ENCODE measurements at regions not wholly inside any gene's neighbourhood (a gene's known extent, or its start where the extent isn't known, plus 50 kb on each side); places are given as distances from the start of the nearest gene placed in this dataset.
"Not testable (repeated sequence)": the region's sequence is repeated elsewhere in the genome, so short reads cannot be mapped to it uniquely, and the experiment has no call there.

DNA sequence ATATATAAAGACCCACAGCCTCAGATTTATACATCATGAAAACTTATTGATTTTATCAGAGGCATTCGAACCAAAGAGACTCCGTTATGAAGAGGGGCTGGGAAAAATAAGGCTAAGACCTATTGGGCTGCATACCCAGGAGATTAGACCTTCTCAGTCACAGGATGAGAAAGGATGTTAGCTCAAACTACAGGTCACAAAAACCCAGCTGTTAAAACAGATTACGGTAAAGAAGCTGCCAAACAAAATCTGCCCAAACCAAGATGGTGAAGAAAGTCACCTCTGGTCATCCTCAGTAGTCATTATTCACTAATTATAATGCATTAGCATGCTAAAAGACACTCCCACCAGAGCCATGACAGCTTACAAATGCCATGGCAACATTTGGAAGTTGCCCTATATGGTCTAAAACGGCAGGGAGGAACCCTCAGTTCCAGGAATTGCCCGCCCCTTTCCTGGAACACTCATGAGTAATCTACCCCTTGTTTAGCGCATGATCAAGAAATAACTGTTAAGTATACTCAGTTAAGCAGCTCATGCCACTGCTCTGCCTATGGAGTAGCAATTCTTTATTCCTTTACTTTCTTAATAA is 362.5 kb upstream of the PCDH15 start:
- Histone ChIP-seq H3K27ac (ENCODE audit: low read depth in 2 of 2, low read length in 2 of 2) (no peak overlapping the region), H3K4me1 (ENCODE audit: control insufficient read depth in 2 of 3, insufficient read depth in 2 of 3, low read depth in 1 of 3, low read length in 3 of 3) (no peaks in the 10 kb centered on the region), H3K36me3 (ENCODE audit: control insufficient read depth in 2 of 3, insufficient read depth in 3 of 3, low read length in 3 of 3) (no peaks in the 10 kb centered on the region), H3K9ac (ENCODE audit: low read length in 3 of 3) (no peak overlapping the region), H3K27me3 (ENCODE audit: control insufficient read depth, insufficient read depth, low read length) (no peaks in the 10 kb centered on the region), H3K4me3 (ENCODE audit: low read length in 3 of 3) (no peak overlapping the region), H3K9me3 (ENCODE audit: control insufficient read depth in 2 of 3, insufficient read depth in 1 of 3, low read length in 3 of 3) (no peaks in the 10 kb centered on the region)
- no peak for TF ChIP-seq CTCF (IDR thresholded peaks at IDR 0.05; ENCODE audit: borderline replicate concordance, extremely low read depth, insufficient read depth)
- intact Hi-C loops (cut with DNase I) = no loop called here
- no peak for DNase-seq
- FAIRE-seq = no peak

DNA sequence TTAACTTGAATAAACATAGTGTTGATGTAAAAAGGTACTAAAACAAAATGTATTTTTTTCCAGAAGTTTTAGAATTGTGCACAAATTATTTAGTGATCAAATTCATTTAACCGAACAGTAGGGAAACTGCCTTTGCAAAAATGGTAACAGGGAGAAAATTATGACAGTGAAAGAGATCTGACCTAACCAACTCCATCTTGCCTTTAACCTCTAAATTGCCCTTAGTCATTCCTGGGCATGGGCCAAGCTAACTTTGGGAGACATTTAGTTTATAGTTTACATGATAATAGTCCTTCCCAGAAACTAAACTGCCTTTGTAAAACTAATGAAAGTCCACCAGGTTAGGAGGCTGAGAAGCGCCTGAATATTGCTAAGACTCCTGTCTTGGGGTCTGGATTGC is 361.3 kb upstream of the PCDH15 start:
- H3K27me3 ChIP-seq (ENCODE audit: control insufficient read depth, insufficient read depth, low read length); FAIRE-seq; DNase-seq; intact Hi-C loops (cut with DNase I); H3K4me3 ChIP-seq (ENCODE audit: low read length in 3 of 3); H3K36me3 ChIP-seq (ENCODE audit: control insufficient read depth in 2 of 3, insufficient read depth in 3 of 3, low read length in 3 of 3); H3K9ac ChIP-seq (ENCODE audit: low read length in 3 of 3); H3K9me3 ChIP-seq (ENCODE audit: control insufficient read depth in 2 of 3, insufficient read depth in 1 of 3, low read length in 3 of 3); H3K27ac ChIP-seq (ENCODE audit: low read depth in 2 of 2, low read length in 2 of 2); H3K4me1 ChIP-seq (ENCODE audit: control insufficient read depth in 2 of 3, insufficient read depth in 2 of 3, low read depth in 1 of 3, low read length in 3 of 3): not testable (repeated sequence)

GRCh38 chr10:55160655-55161283 is 359.7 kb upstream of the PCDH15 start:
- Histone ChIP-seq H3K36me3 (ENCODE audit: control insufficient read depth in 2 of 3, insufficient read depth in 3 of 3, low read length in 3 of 3) (no peaks in the 10 kb centered on the region), H3K4me1 (ENCODE audit: control insufficient read depth in 2 of 3, insufficient read depth in 2 of 3, low read depth in 1 of 3, low read length in 3 of 3) (no peaks in the 10 kb centered on the region), H3K9ac (ENCODE audit: low read length in 3 of 3) (no peak overlapping the region), H3K9me3 (ENCODE audit: control insufficient read depth in 2 of 3, insufficient read depth in 1 of 3, low read length in 3 of 3) (no peaks in the 10 kb centered on the region), H3K4me3 (ENCODE audit: low read length in 3 of 3) (no peak overlapping the region), H3K27ac (ENCODE audit: low read depth in 2 of 2, low read length in 2 of 2) (no peak overlapping the region), H3K27me3 (ENCODE audit: control insufficient read depth, insufficient read depth, low read length) (no peaks in the 10 kb centered on the region)
- DNase-seq (no peak), FAIRE-seq (no peak)
- intact Hi-C loops (cut with DNase I) = no loop called here
- no peak for TF ChIP-seq CTCF (IDR thresholded peaks at IDR 0.05; ENCODE audit: borderline replicate concordance, extremely low read depth, insufficient read depth)

GRCh38 chr10:55158633-55159032 is 357.6 kb upstream of the PCDH15 start:
- Histone ChIP-seq H3K9me3 (ENCODE audit: control insufficient read depth in 2 of 3, insufficient read depth in 1 of 3, low read length in 3 of 3) (no peaks in the 10 kb centered on the region), H3K27me3 (ENCODE audit: control insufficient read depth, insufficient read depth, low read length) (no peaks in the 10 kb centered on the region), H3K36me3 (ENCODE audit: control insufficient read depth in 2 of 3, insufficient read depth in 3 of 3, low read length in 3 of 3) (no peaks in the 10 kb centered on the region), H3K4me1 (ENCODE audit: control insufficient read depth in 2 of 3, insufficient read depth in 2 of 3, low read depth in 1 of 3, low read length in 3 of 3) (no peaks in the 10 kb centered on the region), H3K9ac (ENCODE audit: low read length in 3 of 3) (no peak overlapping the region), H3K27ac (ENCODE audit: low read depth in 2 of 2, low read length in 2 of 2) (no peak overlapping the region), H3K4me3 (ENCODE audit: low read length in 3 of 3) (no peak overlapping the region)
- intact Hi-C loops (cut with DNase I) = no loop called here
- DNase-seq (peak in 1 of 5 donors; percentile 2), FAIRE-seq (no peak)
- TF ChIP-seq CTCF (IDR thresholded peaks at IDR 0.05; ENCODE audit: borderline replicate concordance, extremely low read depth, insufficient read depth) = no peak

All from kidney (tissue), 13 donors.